HepG2 (cell line): ENCODE measurements at regions not wholly inside any gene's neighbourhood (a gene's known extent, or its start where the extent isn't known, plus 50 kb on each side); places are given as distances from the start of the nearest gene placed in this dataset.

Source experiments
- ATAC-seq: fragments of 200-7000 bp; cut with Tn5 transposase; 3 replicates; pipeline ENCODE4 v1.9.1; 2020; ENCODE audit warnings: mild to moderate bottlenecking, moderate library complexity
- BruUV-seq: library from RNA; stranded (reverse); fragments of 400-500 nt; replicated peaks from 2 replicates; lab custom pipeline; 2021; lab: Mats Ljungman, UMichigan
- CTCF ChIA-PET: fragments of 300-600 bp; formaldehyde crosslinking; extraction: SDS; loops from one replicate; lab custom pipeline; 2021; ENCODE audit warnings: low total read pairs, inconsistent platforms, low intra/inter-chr PET ratio; lab: Yijun Ruan, JAX
- POLR2A ChIA-PET: fragments of 350-600 bp; sonication (Branson Sonifier 250); formaldehyde crosslinking; loops from one replicate; lab custom pipeline; 2020; ENCODE audit warnings: antibody characterized with exemption, inconsistent platforms; lab: Yijun Ruan, JAX
- DNase-seq: peaks from one replicate; pipeline ENCODE4 v3.0.0-alpha.2; 2015; ENCODE audit warnings: low spot score
- FAIRE-seq: peaks from 3 replicates; lab custom pipeline; 2011; peaks lifted over from hg19 to GRCh38; lab: Jason Lieb, UNC
- H2AFZ ChIP-seq: one replicate; pipeline ENCODE4 v1.6.1; 2011; ENCODE audit warnings: low read length, inconsistent platforms
- H3K27ac ChIP-seq: fragments of 300-600 bp; 3 replicates; pipeline ENCODE4 v1.8.0; 2011; ENCODE audit warnings: mixed run types, mild to moderate bottlenecking, mixed read lengths, low read length, inconsistent platforms; ENCODE audit not compliant: insufficient read depth; ENCODE audit errors: extremely low read length
- H3K27me3 ChIP-seq, 2 experiments: fragments of 200-600 bp in 1 of 2; 2 replicates in 1 of 2; 3 replicates in 1 of 2; pipeline versions ENCODE4 v1.6.0 to v1.8.0; 2011; ENCODE audit warnings: low read length in 2 of 2, mild to moderate bottlenecking in 2 of 2, moderate library complexity in 2 of 2, inconsistent platforms in 1 of 2; ENCODE audit not compliant: insufficient read depth in 2 of 2, control insufficient read depth in 1 of 2
- H3K36me3 ChIP-seq, 2 experiments: fragments of 200-600 bp in 1 of 2; replicated peaks in 1 of 2; 2 replicates in 1 of 2; 3 replicates in 1 of 2; pipeline versions ENCODE4 v1.5.1 to v1.8.0; 2011; ENCODE audit warnings: low read length in 2 of 2, inconsistent platforms in 1 of 2; ENCODE audit not compliant: insufficient read depth in 2 of 2, control insufficient read depth in 1 of 2
- H3K4me1 ChIP-seq: 2 replicates; pipeline ENCODE4 v1.5.1; 2012; ENCODE audit warnings: low read length, inconsistent platforms; ENCODE audit not compliant: insufficient read depth
- H3K4me2 ChIP-seq: 2 replicates; pipeline ENCODE4 v1.6.0; 2011; ENCODE audit warnings: low read depth, low read length, inconsistent platforms
- H3K4me3 ChIP-seq, 3 experiments: fragments of 200-600 bp in 1 of 3; sonication (generic), shearing (Covaris generic) in 1 of 3; replicated peaks in 1 of 3; 2 replicates each; pipeline ENCODE4 v1.5.1; 2011 to 2016; ENCODE audit warnings: low read length in 3 of 3, inconsistent platforms in 2 of 3, low read depth in 2 of 3, mild to moderate bottlenecking in 2 of 3, control low read depth in 1 of 3, mixed read lengths in 1 of 3; ENCODE audit not compliant: insufficient read depth in 1 of 3
- H3K79me2 ChIP-seq: one replicate; pipeline ENCODE4 v1.6.1; 2011; ENCODE audit warnings: low read length, inconsistent platforms; ENCODE audit not compliant: insufficient read depth
- H3K9ac ChIP-seq: 2 replicates; pipeline ENCODE4 v1.6.0; 2011; ENCODE audit warnings: mild to moderate bottlenecking, low read depth, low read length, inconsistent platforms; ENCODE audit not compliant: insufficient read depth
- H3K9me3 ChIP-seq: 2 replicates; pipeline ENCODE4 v1.5.1; 2012; ENCODE audit warnings: mild to moderate bottlenecking, low read length
- H4K20me1 ChIP-seq: 2 replicates; pipeline ENCODE4 v1.6.0; 2011; ENCODE audit warnings: inconsistent platforms, mild to moderate bottlenecking, low read length, moderate library complexity; ENCODE audit not compliant: insufficient read depth
- HCFC1 ChIP-seq: fragments of 150-350 bp; IDR thresholded peaks from 2 replicates; pipeline ENCODE4 v1.6.1; 2014; ENCODE audit warnings: low read depth, low read length
- MAFG ChIP-seq: sonication (generic); formaldehyde crosslinking; IDR thresholded peaks from 2 replicates; pipeline ENCODE4 v1.5.1; 2020; ENCODE audit warnings: mild to moderate bottlenecking, missing genetic modification reagents
- RBFOX2 ChIP-seq: fragments of 200-400 bp; formaldehyde crosslinking; IDR thresholded peaks from 2 replicates; pipeline ENCODE4 v1.6.1; 2017; ENCODE audit warnings: low read depth, mild to moderate bottlenecking, low read length
- SMAD1 ChIP-seq: sonication (generic); formaldehyde crosslinking; IDR thresholded peaks from 2 replicates; pipeline ENCODE4 v1.4.0; 2020; ENCODE audit warnings: missing genetic modification reagents, low read depth, mild to moderate bottlenecking, borderline replicate concordance
- TCF7 ChIP-seq: sonication (generic); IDR thresholded peaks from 2 replicates; pipeline ENCODE4 v1.6.1; 2016; ENCODE audit warnings: antibody characterized with exemption, low read depth
- ZBTB8A ChIP-seq: sonication (generic); formaldehyde crosslinking; IDR thresholded peaks from 2 replicates; pipeline ENCODE4 v1.4.0; 2020; ENCODE audit warnings: mild to moderate bottlenecking, low read depth, missing genetic modification reagents, borderline replicate concordance
- ZFAT ChIP-seq: sonication (generic); formaldehyde crosslinking; conservative IDR thresholded peaks from 2 replicates; pipeline ENCODE4 v1.8.1; 2023; ENCODE audit warnings: missing genetic modification reagents, inconsistent platforms
- ZKSCAN8 ChIP-seq: IDR thresholded peaks from 2 replicates; pipeline ENCODE4 v1.6.1; 2016; ENCODE audit warnings: borderline replicate concordance, missing genetic modification reagents, missing compliant biosample characterization
- ZNF484 ChIP-seq: sonication (generic); formaldehyde crosslinking; IDR thresholded peaks from 2 replicates; pipeline ENCODE4 v1.5.1; 2020; ENCODE audit warnings: mild to moderate bottlenecking, low read depth, missing genetic modification reagents, borderline replicate concordance
- ZNF501 ChIP-seq: sonication (generic); formaldehyde crosslinking; IDR thresholded peaks from 2 replicates; pipeline ENCODE4 v1.5.1; 2020; ENCODE audit warnings: mild to moderate bottlenecking, moderate library complexity, missing genetic modification reagents
- ZNF75D ChIP-seq: sonication (generic); formaldehyde crosslinking; IDR thresholded peaks from 2 replicates; pipeline ENCODE4 v1.8.1; 2023; ENCODE audit warnings: missing genetic modification reagents, mild to moderate bottlenecking, borderline replicate concordance
- ZNF776 ChIP-seq: sonication (generic); formaldehyde crosslinking; IDR thresholded peaks from 2 replicates; pipeline ENCODE4 v1.4.0; 2020; ENCODE audit warnings: mild to moderate bottlenecking, missing genetic modification reagents
- ZNF839 ChIP-seq: sonication (generic); formaldehyde crosslinking; IDR thresholded peaks from 2 replicates; pipeline ENCODE4 v1.4.0; 2020; ENCODE audit warnings: missing genetic modification reagents, mild to moderate bottlenecking, borderline replicate concordance
- ZNF883 ChIP-seq: sonication (generic); formaldehyde crosslinking; IDR thresholded peaks from 2 replicates; pipeline ENCODE4 v1.5.1; 2020; ENCODE audit warnings: mild to moderate bottlenecking, missing genetic modification reagents; ENCODE audit errors: not compliant biosample characterization
- WGBS: methylation state at CpG from one replicate; pipeline ENCODE4 v1.1.6; 2017; ENCODE audit warnings: low lambda C conversion rate; 5-methylcytosine and 5-hydroxymethylcytosine counted together
- in situ Hi-C: cut with HindIII; loops from 2 replicates; pipeline ENCODE4 v1.10.0; 2017; ENCODE audit warnings: low pct_unique_long_range_greater_than_20kb; ENCODE audit not compliant: extremely low pct_ligation_motif_present
- intact Hi-C: fragments of 100-400 bp; cut with micrococcal nuclease; formaldehyde crosslinking; loops from one replicate; pipeline ENCODE4 v1.10.0; 2022; ENCODE audit not compliant: unreplicated experiment
- TF ChIP-seq, protein P1 (sequence below), 2 experiments: IDR thresholded peaks; 2 replicates each; pipeline ENCODE4 v1.6.1; 2011 to 2012; ENCODE audit warnings: low read length in 2 of 2, borderline replicate concordance in 1 of 2, low read depth in 1 of 2, mild to moderate bottlenecking in 1 of 2, moderate library complexity in 1 of 2
- TF ChIP-seq, protein P2 (sequence below): IDR thresholded peaks from 2 replicates; pipeline ENCODE4 v1.6.1; 2016; ENCODE audit warnings: mild to moderate bottlenecking, missing biosample characterization, missing genetic modification reagents

DNA sequence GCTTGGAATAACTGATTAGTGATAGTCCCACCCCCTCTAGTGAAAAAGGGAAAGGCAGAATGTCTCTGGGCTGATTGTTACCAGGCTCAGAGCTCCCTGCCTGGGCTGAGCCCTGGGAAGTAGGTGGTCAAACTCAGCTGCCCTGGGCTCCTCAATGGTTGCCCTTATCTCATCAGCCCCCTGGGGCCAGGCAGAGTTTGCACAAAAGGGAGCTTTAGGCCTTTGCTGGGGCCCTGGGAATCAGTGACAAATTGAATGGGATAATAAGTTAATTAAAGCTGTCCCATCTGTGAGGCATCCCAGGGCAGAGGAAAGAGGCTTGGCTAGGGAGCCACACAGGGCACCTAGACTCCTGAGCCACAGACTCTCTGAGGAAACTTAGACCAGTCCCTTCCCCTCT lies 89.0 kb downstream of the EFNB1 start (continued):
- no peak for TF ChIP-seq HCFC1
- TF ChIP-seq, protein P1, sequence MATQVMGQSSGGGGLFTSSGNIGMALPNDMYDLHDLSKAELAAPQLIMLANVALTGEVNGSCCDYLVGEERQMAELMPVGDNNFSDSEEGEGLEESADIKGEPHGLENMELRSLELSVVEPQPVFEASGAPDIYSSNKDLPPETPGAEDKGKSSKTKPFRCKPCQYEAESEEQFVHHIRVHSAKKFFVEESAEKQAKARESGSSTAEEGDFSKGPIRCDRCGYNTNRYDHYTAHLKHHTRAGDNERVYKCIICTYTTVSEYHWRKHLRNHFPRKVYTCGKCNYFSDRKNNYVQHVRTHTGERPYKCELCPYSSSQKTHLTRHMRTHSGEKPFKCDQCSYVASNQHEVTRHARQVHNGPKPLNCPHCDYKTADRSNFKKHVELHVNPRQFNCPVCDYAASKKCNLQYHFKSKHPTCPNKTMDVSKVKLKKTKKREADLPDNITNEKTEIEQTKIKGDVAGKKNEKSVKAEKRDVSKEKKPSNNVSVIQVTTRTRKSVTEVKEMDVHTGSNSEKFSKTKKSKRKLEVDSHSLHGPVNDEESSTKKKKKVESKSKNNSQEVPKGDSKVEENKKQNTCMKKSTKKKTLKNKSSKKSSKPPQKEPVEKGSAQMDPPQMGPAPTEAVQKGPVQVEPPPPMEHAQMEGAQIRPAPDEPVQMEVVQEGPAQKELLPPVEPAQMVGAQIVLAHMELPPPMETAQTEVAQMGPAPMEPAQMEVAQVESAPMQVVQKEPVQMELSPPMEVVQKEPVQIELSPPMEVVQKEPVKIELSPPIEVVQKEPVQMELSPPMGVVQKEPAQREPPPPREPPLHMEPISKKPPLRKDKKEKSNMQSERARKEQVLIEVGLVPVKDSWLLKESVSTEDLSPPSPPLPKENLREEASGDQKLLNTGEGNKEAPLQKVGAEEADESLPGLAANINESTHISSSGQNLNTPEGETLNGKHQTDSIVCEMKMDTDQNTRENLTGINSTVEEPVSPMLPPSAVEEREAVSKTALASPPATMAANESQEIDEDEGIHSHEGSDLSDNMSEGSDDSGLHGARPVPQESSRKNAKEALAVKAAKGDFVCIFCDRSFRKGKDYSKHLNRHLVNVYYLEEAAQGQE (IDR thresholded peaks at IDR 0.05; ENCODE audit: borderline replicate concordance in 1 of 2, low read depth in 1 of 2, low read length in 2 of 2), result no peak
- TF ChIP-seq ZNF484 (CRISPR knock-in tag), result no peak
- no peak for TF ChIP-seq MAFG (CRISPR knock-in tag)
- no peak for TF ChIP-seq ZNF839
- TF ChIP-seq ZNF776 (CRISPR knock-in tag), result no peak
- no peak for TF ChIP-seq ZFAT
- TF ChIP-seq TCF7, result no peak
- TF ChIP-seq, protein P2, sequence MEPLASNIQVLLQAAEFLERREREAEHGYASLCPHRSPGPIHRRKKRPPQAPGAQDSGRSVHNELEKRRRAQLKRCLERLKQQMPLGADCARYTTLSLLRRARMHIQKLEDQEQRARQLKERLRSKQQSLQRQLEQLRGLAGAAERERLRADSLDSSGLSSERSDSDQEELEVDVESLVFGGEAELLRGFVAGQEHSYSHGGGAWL, result no peak

DNA sequence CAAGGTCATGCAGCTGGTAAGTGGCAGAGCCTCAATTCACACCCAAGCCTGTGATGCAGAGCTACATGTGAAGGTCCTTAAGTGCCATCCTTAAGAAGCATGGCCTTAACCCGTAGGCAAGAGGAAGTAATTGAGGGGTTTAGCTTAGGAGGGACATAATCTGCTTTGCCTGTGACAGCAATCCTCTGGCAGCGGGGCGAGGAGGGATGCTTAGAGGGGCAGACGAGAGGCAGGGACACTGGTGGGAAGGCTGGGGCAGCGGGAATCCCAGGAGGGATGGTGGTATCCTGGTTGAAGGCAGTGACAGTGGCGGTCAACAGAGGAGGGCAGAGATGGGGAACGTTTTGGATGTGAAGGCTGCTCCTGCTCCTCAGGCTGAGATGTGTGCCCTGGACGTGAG lies 88.1 kb downstream of the EFNB1 start:
- 61% methylated on average over 5 of the region's 8 CpGs for WGBS
- H3K4me1 ChIP-seq, result no peaks in the 10 kb centered on the region
- in situ Hi-C loops, result no loop called here
- no peak overlapping the region for H3K4me2 ChIP-seq
- H2AFZ ChIP-seq, result no peak overlapping the region
- no peaks in the 10 kb centered on the region for H3K79me2 ChIP-seq
- H4K20me1 ChIP-seq, result no peaks in the 10 kb centered on the region
- no TSS peak for BruUV-seq
- ChIA-PET POLR2A (no interaction called here), CTCF (no interaction called here)
- ATAC-seq (no peak), FAIRE-seq (no peak), DNase-seq (no peak)
- no peaks in the 10 kb centered on the region for H3K9me3 ChIP-seq
- H3K27ac ChIP-seq, result no peak overlapping the region
- no peak overlapping the region for H3K9ac ChIP-seq
- intact Hi-C loops, result no loop called here
- no peak overlapping the region for H3K4me3 ChIP-seq
- H3K36me3 ChIP-seq, result no peaks in the 10 kb centered on the region
- H3K27me3 ChIP-seq, result no peaks in the 10 kb centered on the region; a peak in 1 of 5 replicates
- TF ChIP-seq ZBTB8A (CRISPR knock-in tag), result no peak
- TF ChIP-seq ZNF501 (CRISPR knock-in tag), result no peak
- no peak for TF ChIP-seq ZNF75D (CRISPR knock-in tag)
- no peak for TF ChIP-seq SMAD1 (CRISPR knock-in tag)
- no peak for TF ChIP-seq ZNF883 (CRISPR knock-in tag)
- TF ChIP-seq ZKSCAN8 (CRISPR knock-in tag), result no peak
- no peak for TF ChIP-seq RBFOX2
